NCI-H2171 treated with DMSO at 0.1 percent for 48 hours (cell line): ENCODE measurements at regions not wholly inside any gene's neighbourhood (a gene's known extent, or its start where the extent isn't known, plus 50 kb on each side); places are given as distances from the start of the nearest gene placed in this dataset.

Source experiments
- DNase-seq: peaks from one replicate; lab custom pipeline; 2025; lab: John Stamatoyannopoulos, UW

DNA sequence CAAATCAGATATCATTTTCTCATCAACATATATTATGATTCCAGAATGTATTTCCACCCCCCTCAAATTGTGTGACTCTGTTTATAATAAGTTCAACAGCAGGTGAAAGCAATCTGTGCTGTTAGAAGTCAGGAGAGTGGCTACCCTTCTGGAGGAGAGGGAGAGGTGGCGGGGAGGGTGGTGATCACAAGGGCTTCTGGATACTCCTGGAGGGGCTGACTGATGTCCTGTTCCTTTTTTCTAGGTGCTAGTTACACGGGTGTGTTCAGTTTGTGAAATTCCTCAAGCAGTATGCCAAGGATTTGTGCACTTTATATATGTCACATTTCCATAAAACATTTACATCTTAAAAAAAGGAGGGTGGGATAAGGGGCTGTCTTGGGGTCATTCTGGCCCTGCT is 119.1 kb downstream of the IRF8 start:
- peak; percentile 14 for DNase-seq

DNA sequence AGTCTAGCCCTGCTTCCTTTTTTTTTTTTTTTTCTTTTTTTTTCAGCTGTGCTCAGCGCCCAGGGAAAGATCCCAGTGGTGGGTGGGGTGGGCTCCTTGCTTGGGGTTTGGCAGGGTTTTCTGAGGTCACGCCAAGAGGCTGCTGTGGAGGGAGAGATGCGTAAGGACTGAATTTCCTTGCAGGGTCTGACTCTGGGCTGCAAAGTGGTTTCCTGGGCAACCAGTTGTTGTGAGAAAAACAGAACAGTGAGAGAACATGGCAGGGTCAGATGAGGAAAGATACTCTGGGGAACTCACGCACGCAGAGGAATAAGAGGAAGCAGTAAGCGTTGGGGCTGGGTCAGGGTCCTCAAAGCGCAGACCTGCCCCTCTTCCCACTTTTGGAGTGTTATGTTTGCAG is 119.5 kb downstream of the IRF8 start:
- peak; percentile 73 for DNase-seq

DNA sequence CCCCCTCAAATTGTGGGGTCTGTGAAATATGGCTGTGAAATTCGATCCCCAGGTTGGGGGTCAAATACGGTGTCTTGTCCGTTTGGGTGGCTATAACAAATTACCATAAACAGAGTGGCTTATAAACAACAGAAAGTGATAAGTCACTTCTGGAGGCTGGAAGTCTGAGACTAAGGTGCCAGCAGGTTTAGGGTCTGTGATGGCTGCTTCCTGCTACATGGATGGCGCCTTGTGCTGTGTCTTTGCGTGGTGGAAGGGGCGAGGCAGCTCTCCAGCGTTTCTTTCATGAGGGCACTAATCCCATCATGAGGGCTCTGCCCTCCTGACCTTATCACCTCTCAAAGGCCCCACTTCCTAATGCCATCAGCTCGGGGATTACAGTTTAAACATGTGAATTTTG is 120.0 kb downstream of the IRF8 start:
- no peak for DNase-seq

DNA sequence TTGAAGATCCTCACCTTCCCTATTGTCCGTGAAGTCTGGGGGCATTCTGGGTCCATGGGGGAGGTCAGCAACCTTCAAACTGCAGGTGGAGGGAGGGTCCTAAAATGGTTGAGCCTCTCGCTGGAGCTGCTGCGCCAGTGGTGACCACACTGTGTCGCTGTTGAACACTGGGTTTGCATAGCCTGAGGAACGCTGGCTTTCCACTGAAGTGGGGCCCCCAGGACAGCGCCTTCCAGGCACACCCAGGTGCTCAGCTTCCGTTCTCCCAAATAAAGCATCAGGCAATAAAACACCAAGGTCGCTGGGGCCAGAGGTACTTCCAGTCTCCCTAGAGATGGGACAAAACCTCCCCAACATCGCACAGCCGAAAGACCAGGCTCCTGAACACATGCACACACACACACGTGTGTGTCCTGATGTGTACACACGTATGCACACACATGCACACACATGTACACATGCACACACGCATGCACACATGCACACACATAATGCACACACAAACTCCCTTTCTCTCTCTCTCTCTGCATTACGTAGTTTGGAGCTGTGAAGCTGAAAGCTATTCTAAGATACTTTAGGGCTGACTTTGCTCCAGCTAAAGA is 120.6 kb downstream of the IRF8 start:
- no peak for DNase-seq

DNA sequence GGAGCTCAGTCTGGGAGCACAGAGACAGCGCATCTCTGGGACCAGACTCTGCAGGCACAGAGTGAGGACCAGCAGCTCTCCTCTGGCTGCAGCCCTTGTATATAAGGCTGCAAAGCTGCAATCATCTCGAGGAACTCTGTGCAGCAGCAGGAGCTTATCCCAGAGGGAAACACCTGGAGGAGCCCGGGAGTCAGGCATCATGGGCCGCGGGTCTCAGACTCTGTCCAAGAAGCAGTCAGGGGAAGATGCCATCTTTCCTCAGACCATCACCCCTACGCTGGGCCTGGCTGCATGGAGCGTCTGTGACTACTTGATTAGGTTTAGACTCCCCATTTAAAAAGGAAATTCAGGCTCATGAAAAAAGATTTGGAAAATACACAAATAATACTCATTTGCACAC is 122.0 kb downstream of the IRF8 start:
- no peak for DNase-seq

DNA sequence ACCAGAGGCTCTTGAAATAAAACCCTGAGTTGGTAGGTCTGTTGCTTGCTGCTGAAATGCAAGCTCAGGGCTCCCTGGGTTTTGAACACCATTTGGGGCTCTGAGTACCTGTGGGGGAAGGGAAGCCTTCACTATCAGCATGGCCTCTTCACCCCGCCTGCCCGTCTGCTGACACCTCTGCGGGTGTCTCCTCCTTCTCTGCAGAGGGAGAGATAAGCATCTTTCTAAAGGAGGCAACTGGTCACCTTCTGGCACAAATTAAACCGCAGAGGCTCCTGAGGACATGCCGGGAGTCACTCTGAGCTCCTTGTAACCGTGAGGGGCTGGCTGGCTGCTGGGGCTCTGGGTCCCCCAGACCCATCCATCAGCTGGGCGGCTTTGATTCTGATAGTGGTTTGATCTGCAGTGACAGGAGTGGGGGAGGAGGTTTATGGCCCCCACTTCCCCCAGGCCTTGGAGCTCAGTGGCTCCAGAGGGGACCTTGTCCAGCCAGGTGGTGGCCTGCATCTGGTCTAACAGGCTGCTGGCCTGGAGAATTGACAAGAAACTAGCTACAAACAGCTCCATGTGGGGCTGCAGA is 123.5 kb downstream of the IRF8 start:
- no peak for DNase-seq

DNA sequence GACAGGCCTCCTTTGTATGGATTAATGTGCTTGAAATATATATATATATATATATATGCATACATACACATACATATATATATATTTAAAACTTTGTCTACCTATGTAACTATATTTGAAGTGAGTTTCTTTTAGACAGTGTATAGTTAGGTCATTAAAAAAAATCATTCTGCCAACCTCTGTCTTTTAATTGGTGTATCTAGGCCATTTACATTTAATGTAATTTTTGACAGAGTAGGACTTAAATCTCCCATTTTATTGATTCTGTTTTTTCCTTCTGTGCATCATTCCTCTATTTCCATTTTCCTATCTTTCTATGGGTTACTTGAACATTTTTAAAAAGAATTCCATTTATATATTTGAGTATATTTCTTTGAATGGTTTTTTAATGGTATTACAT is 125.2 kb downstream of the IRF8 start:
- DNase-seq: no peak

DNA sequence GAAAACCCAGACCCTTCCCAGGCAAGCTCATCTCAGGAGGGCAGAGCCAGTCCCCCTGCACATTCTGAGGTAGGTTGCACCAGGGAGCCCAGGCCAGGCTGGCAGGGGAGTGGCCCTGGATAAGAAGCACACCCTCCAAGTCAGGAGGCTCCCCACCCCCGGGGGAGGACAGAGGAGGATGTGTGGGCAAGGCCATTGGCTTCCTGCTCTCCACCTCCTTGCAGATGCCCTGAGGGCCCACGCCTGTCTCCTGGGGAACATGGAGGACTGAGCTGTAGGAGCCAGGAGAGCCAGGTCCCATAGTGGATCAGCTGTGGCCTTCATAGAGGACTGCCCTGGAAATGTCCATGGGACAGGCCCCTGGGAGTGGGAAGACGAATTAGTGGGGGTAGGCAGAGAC is 126.7 kb downstream of the IRF8 start:
- DNase-seq: no peak

DNA sequence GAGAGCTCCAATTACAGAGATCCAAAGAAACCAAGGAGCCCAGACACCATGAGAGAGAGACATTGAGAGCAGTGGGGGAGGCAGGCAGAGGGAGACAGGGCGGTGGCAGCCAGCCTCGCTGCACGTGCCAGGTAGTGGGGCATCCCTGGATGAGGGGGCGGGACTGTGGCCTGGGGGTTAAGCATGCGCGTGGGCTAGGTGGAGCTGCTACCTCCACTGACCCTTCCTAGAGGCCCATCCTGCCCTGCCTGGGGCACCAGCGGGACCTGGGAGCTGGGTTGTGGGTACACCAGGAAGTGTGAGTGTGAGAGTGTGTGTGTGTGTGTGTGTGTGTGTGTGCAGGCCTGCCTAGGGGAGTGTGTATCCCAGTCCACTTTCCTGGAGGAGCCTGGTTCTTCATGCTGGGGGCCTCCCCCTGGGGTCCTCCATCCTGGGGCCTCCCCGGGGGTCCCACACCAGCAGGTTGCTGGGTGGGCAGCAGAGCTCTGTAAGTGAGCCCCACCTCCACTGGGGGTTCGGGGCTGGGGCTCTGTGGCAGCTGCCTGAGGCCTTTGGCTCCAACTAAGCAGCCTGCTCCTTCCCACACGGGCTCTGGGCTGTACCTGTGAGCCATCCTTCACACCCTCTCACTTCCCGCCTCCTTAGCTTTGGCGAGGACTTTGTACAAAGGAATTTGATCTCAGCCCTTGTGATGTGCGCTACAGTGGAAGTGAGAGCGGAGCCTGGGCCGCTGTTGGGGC is 127.4 kb downstream of the IRF8 start:
- no peak for DNase-seq

DNA sequence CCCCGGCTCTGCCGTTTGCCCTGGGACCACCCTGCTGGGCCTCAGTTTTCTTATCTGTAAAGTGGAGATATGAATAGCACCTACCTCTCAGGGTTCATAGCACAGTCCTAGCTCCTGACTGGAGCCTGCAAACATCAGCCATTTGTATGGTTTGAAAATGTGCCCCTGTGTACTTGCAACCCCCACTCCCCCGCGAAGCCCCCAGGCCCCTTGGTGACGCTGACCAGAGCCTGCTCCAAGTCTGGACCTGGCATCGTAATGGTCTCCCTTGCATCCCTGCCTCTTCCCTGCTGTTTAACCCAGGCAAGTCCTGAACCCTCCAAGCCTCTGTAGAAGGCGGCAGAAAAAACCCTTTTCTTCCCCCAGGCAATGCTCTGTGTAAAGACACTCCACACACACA is 128.0 kb downstream of the IRF8 start:
- DNase-seq: no peak

DNA sequence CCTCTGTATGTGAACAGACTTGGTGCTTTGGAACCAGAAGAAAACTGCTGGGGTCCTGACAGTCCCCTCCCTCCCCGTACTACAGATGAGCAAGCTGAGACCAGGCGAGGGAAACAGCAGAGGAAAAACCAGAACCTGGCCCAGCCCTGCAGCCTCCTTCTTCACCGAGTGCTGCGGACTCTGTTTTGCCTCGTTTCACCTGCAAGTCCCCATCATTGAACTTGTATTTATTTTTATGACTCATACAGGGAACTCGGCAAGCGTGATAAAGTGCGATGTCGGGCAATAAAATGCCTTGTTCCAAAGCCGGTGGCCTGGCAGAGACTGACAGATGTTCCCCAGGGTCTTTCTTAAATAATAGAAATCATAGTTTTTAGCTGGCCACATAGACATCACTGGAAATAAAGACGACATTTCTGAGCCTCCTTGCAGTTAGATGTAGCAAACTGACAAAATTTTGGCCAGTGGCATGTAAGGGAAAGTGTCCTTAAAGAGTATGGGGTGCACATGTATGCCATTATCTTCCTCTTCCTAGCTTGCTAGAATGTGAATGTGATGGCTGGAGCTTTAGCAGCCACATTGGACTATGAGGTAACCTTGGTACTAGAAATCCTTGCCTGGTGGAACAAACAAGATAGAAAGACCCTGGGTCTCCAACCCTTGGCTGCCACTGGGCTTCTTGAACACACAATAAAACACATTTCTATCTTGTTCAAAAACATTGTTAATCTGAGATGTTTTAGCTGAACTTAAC is 128.6 kb downstream of the IRF8 start:
- DNase-seq: no peak

DNA sequence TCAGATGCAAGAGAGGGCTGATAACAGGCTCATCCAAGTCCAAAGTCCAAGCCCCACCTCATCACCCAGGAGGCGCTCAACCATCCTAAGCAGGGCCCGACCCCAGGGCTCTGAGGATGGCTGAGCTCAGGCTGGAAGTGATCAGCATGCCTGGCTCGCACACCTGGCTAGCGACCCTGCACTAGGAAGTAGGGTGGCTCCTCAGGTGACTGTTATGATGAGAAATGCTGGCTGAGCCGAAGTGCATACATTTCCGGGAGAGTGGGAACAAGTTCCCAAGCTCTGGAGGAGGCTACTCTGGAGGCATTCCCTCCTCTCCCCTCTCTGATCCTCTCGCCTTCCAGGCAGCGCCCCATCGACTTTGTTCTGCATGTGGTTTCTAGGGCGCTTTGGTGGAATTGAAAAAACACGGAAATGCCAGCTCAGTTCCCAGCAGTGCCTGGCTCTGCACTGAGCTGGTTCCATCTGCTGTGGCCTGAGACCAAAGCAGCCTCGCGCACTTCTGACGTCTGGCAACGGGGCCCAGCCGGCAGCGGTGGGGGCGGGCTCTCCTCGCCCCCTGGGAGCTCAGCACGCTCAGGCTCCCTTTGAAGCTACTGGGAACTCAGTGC is 130.3 kb downstream of the IRF8 start:
- peak; percentile 81 for DNase-seq

DNA sequence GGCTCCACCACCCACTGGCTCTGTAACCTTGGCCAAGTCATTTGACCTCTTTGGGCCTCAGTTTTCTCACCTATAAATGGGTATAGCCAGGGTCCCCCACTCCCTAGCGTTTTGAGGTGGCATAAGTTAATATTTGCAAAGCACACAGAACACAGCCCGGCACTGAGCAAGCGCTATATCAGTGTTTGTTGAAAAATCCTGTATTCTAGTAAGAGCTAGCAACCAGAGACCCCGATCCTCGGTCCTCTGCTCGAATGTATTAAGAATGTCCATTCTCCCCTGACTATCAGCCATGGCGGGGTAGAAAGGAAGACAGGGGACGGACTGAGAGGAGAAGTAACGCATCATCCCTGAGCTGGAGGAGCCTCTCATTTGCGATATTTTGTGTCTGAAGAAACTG is 131.2 kb downstream of the IRF8 start:
- no peak for DNase-seq

DNA sequence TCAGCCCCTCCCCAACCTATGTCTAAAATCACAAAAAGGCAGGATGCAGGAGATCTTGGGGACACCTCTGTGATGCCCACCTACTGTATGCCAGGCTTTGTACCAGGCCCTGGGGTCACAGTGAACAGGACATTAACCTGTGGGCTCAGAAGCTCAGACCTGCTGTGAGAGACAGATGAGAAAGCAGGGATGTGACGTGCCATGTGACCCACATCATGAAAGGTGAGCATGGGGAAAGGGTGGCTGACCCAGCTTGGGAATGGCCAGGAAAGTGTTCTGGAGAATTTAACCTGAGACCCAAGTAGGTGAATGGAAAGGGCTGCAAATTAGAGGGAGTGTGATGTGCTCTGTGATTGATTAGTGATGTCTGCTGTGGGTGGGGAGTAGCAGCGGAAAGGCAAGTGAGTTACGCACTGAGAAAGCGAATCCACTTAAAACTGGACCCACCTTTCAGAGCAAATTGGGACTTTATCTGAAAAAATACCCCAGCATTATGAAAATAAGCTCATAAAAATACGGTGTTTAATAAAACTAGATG is 132.2 kb downstream of the IRF8 start:
- DNase-seq: no peak

DNA sequence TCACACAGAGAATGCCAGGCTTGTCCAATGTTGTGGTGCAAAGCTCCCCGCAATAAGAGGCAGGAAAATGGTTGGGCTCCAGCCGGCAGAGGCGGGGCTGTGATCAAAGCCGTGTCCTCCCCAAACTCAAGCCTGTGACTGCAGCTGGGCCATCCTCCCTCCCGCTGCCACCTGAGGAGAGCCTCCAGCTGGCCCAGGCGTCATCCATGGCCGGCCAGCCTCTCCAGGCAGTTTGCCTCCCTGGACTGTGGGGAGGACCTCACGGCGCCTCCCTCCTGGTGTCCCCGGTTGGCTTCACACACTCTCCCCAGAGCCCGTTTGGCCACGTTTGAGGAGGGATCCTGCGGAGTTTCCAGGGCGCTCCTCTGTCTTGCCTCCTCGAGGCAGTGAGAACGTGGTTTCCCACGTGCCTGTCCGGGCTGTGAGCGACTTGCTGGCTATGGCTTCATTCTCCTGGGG is 134.1 kb downstream of the IRF8 start:
- no peak for DNase-seq

DNA sequence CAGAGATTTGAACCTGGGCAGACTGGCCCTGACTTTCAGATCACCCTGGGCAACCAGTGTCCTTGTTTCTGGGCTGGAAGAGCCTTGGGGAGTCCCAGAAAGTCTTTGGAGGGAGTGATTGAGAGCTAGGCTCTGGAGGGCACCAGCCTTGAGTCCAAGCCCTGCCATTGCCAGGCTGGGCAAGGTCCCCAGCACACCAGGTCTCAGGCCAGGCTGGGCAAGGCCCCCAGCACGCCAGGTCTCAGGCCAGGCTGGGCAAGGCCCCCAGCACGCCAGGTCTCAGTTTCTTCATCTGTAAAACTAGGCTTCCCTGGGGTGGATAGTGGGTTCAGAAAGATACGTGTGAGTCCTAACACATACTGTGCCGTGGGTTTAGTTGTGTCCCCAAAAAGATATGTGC is 135.0 kb downstream of the IRF8 start:
- no peak for DNase-seq

DNA sequence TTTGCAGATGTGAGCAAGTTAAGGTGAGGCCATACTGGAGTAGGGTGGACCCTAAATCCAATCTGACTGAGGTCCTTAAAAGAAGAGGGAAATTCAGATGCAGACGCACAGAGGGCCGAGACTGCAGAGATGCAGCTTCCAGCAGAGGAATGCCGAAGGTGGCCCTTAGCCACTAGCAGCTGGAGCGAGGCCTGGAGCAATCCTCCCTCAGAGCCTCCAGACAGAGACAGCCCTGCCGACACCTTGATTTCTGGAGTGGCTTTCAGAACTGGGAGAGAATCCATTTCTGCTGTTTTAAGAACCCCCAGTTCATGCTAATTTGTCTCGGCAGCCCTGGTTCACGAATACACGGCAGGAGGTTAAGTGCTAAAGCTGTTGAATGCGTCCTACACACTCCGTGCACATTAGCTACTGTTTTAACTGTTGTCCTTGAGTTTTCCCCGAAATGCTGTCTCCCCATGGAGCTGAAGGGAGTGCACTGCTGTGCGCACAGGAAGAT is 135.5 kb downstream of the IRF8 start:
- no peak for DNase-seq

DNA sequence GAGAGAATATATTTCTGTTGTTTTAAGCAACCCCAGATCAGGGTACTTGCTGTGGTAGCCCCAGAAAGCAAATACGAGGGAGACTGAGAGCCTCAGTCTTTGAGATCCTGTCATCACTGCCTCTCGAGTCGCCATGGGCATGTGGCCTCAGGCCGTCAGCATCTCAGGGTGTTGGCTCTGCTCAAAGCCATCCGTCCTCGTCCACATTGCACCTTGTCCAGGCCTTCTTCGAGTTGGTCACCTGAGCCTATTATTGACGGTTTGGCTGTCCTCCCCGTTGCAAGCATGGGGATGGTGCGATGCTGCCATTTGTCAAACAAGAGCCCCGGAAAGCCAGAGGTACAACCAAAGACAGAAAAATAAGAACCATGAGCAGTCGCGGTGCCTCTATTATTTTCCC is 136.9 kb downstream of the IRF8 start:
- no peak for DNase-seq

DNA sequence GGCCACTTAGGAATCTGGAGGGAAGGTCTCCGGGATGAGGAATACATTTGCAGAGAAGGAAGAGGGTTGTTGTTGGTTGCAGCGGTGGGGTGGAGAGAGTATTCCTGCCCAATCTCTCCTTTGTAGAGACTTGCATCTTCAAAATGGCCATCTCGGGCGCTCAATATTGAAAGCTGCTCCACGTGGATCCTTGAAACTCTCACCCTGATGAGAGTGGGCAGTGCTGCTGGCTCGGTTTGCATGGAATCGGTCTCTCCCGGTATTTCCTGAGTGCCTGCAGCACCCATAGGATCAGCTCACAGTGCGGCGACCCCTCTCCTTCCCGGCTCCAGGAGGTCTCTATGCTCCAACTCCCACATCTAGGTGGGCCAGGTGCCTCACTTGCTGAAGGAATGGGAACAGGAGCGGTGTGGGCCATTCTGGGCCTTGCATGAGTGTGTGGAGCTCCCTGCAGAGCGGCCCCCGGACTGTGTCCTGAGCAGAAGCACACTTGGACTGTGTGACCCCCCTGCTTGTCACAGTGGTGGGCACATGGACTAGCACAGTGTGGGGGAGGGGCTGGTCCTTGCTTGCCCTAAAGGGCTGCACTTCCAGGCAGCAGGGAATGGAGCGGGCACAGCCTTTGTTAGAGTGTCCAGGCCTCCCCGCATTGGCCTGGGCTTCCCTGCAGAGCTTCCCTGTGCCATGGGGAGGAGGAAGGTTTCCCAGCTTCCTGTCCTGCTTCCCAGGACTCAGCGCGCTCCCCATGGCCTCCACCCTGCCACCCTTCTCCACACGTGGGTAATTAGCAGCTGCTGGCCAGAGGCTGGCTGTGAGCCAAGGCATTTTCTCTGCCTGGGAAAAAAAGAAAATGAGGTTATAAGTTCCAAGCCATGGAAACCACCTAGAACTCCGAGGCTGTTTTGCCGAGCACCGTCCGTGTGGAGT is 139.3 kb downstream of the IRF8 start:
- no peak for DNase-seq

DNA sequence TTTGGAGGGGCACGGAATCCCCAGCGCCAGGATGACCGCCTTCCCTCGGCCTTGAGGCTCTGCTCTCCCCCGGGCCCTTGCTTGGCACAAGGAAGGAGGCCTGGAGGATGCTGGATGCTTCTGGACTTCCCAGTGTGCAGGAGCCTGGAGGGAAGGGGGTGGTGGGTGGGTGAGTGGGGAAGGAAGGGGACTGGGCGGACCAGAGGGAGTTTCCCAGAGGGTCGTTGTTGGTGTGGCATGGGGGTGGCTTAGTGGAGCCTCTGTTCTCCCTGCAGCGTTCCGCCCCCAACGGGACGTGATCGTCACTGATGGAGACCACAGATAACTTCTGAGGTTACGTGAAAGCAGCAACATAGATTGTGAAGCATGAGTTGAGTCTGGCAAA is 140.0 kb downstream of the IRF8 start:
- DNase-seq: no peak

DNA sequence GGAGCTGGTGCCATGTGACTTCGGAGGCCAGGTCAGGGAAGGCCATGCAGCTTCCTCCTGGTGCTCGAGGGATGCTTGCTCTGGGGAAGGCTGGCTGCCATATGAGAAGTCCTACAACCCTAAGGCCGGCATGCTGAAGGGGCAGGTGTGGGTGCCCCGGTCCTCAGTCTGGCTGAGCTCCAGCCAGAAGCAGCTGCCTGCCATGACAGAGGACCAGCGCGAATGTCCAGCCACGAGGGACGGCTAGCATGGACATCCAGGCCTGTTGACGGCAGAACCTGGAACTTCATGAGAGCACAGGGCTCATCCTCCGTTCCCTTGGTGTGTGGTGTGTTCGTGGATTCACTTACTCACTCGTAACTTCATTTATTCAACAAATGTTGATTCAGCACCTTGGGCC is 140.6 kb downstream of the IRF8 start:
- no peak for DNase-seq
